ENCODE measurements at regions not wholly inside any gene's neighbourhood (a gene's known extent, or its start where the extent isn't known, plus 50 kb on each side); places are given as distances from the start of the nearest gene placed in this dataset.
"Not testable (repeated sequence)": the region's sequence is repeated elsewhere in the genome, so short reads cannot be mapped to it uniquely, and the experiment has no call there.

- ATAC-seq, result no peak
Observed at GRCh38 chr15:70242951-70243685, 145.4 kb upstream of the TLE3 start.

DNA sequence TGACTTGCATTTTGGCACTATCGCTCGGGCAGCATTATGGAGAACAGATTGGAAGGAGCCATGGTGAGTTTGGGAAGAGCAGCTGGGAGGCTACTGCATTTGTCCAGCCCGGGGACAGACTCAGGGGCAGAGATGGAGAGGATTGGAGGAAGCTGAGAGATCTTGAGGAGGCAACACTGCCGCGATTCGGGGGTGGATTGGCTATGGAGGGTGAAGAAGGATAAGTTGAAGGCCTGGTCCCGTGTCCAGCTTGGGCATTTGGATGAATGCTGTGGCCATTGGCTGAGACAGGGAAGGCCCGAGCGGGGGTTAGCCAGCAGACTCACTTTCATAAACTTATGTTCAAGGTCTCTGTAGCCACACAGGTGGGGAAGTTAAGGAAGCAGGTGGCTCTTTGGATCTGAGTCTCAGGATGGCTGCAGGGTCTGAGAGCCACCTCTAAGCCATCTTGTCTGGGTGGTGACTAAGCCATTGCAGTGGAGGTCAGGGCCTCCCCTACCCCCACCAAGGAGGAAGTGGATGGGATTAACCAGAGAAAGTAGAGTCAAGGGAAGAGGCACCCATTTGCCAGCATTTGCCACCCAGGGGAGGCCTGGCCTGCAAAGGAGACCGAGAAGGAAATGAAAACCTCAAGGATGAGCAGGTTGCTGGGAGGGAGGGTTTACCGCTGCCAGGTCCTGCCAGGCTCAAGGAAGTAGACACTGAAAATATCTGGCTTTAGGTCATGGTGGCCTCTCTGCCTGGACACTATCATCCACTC is 144.0 kb upstream of the TLE3 start:
- no peak for ATAC-seq

DNA sequence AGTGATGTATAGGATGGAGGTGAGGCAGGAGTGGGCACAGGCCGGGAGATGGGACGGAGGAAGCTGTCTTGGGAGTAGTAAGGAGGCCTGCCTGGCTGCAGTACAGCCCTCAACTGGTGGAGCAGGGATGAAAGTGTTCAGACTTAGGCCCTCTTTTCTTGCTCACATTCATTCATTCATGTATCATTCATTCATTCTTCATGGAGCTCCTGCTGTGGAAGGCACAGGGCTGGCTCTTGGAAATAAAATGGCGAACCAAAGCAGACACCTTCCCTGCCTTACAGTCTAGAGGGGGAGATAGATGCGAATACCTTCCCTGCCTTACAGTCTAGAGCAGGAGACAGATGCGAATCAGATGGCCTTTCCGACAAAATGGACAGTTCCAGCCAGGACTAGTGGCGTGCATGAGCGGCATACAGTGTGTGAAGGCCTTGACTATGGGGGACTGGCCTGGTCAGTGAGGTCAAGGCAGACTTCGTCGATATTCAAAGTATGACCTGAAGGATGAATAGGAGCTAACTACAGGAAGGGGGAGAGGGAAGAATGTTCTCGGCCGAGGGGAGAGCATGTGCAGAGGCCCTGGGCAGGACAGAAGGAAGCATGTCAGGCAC is 143.2 kb upstream of the TLE3 start:
- ATAC-seq, result no peak

DNA sequence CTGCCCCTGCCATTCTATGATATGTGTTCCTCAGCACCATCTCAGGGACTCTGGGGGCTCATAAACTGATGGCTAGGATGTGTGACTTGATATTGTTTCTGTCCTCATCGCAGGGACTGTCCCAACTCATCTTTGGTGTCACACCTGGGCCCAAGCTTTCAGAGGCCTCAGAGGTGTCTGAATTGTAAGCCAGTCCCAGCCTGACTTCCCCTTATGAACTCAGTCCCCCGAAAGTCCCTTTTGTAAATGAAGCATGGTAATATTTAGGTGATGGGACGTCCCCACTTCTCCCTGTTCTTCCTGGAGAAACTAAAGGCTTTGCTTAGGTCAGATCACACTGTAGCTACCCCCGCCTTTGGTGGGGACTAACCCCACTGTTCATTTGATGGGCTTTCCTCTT is 142.4 kb upstream of the TLE3 start:
- peak; percentile 66 to 77 for ATAC-seq

GRCh38 chr15:70238917-70239316 is 141.2 kb upstream of the TLE3 start:
- no peak for ATAC-seq

GRCh38 chr15:70237626-70238025 is 139.9 kb upstream of the TLE3 start:
- no peak for ATAC-seq

- ATAC-seq, result peak; percentile 40 to 50
Observed at GRCh38 chr15:70236341-70237086, 138.8 kb upstream of the TLE3 start.

DNA sequence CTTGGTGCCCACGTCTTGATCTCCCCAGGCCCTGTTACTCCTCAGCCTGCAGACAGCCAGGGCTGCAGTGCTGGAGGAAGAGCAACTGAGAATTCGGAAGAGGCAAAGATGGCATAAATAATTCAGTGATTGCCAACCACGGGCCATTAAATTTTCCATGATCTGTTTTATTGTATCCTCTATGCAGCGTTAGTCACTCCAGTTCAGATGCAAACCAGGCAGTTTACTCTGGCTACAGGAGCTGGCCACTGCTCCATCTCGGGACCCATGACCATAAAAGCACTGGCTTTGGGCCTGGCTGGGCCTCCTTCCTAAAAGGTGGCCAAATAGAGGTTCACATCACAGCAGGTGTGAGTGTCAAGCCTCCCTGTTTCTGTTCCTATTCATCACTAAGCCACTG is 137.6 kb upstream of the TLE3 start:
- no peak for ATAC-seq

DNA sequence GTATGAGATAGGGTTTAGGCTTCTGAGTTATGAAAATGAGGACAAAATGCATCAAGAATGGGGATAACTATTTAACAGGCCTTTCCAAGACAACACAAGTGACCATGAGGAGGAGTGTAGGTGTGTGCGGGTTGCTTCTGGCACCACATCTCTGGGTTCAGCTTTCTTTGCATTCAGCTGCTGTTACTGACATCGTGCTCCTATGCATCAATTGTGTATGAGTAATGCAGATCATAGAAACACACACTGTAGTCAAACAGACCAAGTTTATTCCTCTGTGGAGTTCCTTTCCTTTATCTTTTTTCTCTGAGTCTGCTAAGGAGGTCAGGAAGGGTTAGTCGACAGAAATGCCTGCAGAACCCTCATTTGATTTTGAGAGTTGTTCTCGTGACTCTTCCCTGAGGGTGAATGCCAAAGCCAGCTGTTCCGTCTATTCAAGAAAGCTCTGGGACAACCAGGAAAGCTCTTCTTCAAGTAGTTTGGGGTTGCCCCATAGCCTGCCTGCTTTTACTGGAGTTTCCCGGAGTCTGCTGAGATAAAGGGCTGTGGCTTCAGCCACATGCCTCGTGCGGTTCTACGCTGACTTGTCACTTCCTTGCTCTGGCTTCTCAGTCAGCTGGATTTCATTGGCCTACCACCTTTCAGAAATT is 136.7 kb upstream of the TLE3 start:
- no peak for ATAC-seq

DNA sequence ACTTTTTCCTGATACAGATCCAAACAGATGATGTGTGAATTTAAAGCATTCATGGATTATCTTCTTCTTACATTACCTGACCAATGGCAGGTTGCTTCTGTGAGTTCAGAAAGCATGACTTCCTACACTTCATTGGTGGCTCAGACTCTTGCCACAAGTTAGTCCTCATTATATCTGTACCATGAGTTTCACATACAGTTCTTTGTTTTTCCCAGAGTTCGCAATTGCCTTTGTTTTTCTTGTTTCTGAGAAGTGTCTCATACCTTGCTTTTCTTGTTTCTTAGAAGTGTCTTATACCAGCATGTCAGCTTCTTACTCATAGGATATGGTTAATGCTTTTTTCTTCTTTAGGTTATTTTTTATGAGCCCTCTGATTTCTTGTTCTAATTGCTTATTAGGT is 133.8 kb upstream of the TLE3 start:
- ATAC-seq, result peak; percentile 9 to 36

GRCh38 chr15:70227918-70228317 is 130.2 kb upstream of the TLE3 start:
- not testable (repeated sequence) for ATAC-seq

DNA sequence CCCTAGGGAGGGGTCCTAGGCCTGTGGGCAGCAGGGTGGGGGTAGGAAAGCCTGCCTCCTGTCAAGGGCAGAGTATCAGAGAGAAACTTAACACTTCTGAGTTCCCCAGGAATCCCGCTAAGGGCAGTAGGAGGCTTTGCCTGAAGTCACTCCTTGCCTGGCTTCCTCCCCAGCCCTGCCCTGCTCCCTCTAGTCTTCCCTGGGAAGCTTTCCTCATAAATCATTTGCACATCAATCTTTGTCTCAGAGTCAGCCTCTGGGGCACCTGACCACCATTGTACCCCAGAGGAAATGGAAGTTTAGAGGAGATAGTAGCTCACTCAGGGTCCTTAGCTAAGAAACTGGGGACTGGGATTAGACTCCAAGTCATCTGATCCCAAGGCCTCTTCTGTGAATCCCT is 129.4 kb upstream of the TLE3 start:
- ATAC-seq, result no peak

GRCh38 chr15:70226337-70226980 is 128.7 kb upstream of the TLE3 start:
- ATAC-seq, result no peak

DNA sequence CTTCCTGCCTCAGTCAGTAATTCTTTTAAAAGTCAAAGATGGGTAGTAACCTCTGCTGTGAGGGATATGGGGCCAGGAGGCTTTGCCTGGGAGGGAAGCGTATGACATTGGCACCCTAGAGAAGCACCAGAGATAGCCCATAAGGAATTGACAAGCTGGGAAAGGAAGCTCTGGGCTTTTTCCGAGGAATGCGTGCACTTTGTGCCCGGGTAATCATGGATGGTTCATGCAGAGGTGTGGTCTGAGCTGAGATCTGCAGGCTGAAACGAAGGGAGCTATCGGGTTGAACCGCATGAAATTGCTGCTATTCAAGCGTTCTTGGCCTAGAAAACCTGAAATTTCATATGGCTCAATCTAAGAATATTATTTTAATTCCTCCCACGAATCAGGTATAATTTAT is 127.7 kb upstream of the TLE3 start:
- no peak for ATAC-seq

DNA sequence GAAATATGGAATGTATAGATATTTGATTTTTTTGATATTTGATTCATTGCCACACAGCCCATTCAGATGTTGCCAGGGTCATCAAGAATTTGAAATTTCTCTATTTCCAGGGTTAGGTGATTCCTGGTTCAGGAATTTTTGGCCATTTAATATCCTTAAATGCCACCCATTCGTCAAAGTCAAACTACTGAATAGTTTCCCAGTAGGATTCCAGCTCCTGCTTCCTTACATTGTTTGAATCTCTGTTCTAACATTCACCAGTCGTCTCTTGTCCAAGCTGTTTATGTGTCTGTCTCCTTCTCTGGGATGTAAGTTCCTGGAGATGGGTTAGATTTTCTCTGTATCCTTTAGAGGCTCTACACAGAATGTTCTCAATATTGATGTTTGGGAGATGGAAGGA is 124.9 kb upstream of the TLE3 start:
- no peak for ATAC-seq

- no peak for ATAC-seq
Observed at GRCh38 chr15:70220490-70221096, 122.9 kb upstream of the TLE3 start.

DNA sequence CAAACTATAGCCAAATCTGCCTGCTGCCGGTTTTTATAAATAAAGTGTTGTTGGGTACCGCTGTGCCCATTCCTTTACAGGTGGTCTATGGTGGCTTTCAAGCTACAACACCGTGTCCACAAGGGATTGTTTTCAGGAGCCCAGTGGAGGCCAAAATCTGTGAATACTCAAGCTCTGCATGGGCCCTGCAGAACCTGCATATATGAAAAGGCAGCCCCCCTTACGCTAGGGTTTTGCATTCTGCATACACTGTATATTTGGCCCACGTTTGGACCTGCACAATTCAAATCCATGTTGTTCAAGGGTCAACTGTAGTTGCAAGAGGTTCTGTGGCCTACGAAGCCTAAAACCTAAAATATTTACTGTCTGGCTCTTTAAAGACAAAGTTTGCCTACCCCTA is 122.2 kb upstream of the TLE3 start:
- no peak for ATAC-seq

- ATAC-seq, result no peak
Observed at GRCh38 chr15:70219256-70219895, 121.7 kb upstream of the TLE3 start.

- no peak for ATAC-seq
Observed at GRCh38 chr15:70217226-70218160, 119.8 kb upstream of the TLE3 start.

GRCh38 chr15:70215951-70216350 is 118.2 kb upstream of the TLE3 start:
- no peak for ATAC-seq
